ENCODE measurements at regions not wholly inside any gene's neighbourhood (a gene's known extent, or its start where the extent isn't known, plus 50 kb on each side); places are given as distances from the start of the nearest gene placed in this dataset.
"Not testable (repeated sequence)": the region's sequence is repeated elsewhere in the genome, so short reads cannot be mapped to it uniquely, and the experiment has no call there.

DNA sequence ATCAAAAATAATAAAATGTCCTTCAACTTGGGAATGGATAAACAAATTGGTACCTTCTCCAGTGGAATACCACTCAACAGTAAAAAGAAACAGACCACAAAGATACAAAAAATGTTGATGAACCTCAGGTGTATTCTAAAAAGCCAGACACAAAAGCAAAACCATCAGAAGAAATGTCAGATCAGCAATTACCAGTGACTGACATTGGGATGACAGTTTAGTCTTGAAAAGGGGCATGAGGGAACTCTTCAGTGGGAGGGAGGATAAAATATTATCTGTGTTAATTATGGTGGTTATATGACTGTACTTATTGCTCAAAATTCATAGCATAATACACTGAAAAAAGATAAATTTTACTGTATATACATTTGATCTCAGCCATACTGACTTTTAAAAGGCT, 473.0 kb downstream of the TMX3 start:
- DNase-seq (ENCODE audit: low read depth in 2 of 2) = no peak

DNA sequence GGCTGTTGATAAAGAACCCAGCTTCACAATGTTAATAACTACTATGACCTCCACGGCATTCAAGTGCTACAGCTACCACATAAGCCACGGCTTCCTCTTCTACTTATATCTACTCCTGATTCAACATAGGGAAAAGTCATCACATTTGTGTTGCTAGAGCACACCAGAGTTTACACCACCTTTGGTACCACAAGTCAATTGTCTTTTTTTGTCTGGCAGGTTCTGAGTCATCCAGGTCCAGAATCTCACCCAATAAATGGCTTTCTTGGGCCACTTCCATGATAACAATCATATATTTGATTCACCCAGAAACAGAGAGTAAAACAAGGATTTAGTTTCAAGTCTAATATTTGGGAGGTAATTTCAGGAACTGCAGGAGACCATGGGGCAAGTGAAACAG, 480.2 kb downstream of the TMX3 start:
- DNase-seq (ENCODE audit: low read depth in 2 of 2) = no peak

DNA sequence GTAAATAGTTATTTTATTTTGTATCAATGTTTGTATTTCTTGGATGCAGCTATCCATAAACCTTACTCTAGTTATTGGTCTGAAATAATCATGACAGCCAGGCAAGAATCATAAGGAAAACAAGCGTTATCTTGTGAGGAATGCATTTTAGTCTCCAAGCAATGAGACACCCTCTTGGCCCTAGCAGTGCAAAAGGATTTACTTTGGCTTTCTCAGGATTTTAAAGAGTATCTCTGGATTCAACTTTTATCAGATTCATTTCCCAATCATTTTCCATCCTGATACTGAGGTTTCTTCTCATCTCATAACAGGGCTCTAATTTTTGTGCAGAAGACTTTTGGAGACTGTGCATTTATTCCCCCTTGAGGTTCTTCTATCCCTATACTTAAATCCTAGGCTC, 480.8 kb downstream of the TMX3 start:
- DNase-seq (ENCODE audit: low read depth in 2 of 2) = no peak

- no peak for DNase-seq (ENCODE audit: low read depth in 2 of 2)
Measured at GRCh38 chr18:68233018-68233417, 481.9 kb downstream of the TMX3 start.

- DNase-seq (ENCODE audit: low read depth in 2 of 2) = no peak
Measured at GRCh38 chr18:68229351-68229750, 485.6 kb downstream of the TMX3 start.

DNA sequence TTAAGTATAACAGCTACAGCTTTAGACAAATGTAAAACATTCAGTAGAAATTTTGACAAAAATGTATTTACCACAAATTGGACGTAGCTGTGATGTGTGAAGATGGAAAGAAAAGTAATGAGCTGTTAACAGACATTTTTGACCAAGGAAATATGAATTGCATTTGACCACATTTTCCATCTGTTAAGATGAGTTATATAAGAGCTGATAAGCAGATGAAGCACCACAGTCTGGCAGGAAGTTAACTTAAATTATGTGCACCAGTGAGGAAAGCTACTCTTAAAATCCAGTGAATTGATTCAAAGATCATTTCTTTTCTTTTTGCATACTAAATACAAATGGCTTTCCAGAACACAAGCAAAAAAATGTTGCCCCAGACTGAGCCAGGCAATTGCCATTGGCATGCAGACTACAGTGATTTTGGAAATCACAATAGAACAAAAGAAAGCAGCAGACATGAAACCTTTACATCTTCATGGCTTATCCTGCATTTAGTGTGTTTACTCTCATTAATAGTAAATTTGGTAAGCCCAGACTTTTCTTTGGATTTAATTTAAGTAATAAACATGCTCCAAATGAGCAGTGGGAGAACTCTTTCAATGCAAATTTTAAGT, 493.7 kb downstream of the TMX3 start:
- no peak for DNase-seq (ENCODE audit: low read depth in 2 of 2)

DNA sequence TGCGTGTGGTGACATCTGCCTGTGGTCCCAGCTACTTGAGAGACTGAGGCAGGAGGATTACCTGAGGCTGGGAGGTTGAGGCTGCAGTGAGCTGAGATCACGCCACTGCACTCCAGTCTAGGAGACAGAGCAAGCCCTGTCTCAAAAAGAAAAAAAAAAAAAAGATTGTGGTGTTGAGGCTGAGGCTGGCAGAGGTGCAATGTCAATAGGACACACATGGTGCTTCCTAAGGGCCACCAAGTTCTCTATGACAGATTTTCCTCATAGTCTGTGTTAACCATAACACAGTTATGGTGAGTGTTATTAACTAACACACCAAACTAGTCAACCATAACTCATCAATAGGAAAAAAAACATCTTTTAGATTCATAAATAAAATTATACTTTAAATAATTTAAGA, 494.4 kb downstream of the TMX3 start:
- no peak for DNase-seq (ENCODE audit: low read depth in 2 of 2)

- DNase-seq (ENCODE audit: low read depth in 2 of 2) = no peak
Measured at GRCh38 chr18:68219872-68220271, 495.0 kb downstream of the TMX3 start.

- no peak for DNase-seq (ENCODE audit: low read depth in 2 of 2)
Measured at GRCh38 chr18:68219274-68219673, 495.6 kb downstream of the TMX3 start.

DNA sequence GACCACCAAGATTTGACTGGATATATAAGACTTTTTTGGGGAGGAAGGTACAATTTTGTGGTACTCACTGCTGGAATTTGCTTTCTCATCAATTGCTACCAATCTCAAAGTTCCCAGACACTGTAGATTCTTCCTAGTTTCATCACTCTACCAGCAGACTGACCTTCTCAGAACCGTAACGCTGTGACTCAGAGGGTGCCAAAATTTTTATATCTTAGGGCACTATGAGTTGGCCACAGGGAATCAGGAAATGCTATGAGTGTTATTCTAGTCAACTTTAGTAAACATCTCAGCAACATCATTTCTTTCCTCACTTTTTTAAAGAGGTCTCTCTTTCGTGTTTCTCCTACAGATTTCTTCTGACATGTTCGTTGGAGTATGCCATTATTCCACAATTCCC, 499.0 kb downstream of the TMX3 start:
- no peak for DNase-seq (ENCODE audit: low read depth in 2 of 2)

DNA sequence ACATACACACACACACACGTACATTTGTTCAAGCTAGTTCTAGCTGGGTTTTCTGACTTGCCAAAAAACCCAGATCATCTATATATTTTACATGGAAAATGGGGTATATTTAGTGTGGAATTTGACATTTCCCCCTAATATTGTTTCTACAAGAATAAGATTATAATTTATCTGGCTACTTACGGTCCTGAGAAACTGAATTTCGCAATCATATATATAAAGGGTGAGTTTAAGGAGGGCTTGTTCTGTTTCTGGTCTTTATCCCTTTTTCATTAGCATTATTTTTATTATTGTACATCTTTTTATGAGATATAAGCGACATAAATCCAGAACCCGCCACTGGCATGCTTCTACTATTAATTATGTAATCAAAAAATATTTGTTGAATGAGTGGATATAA, 528.9 kb downstream of the TMX3 start:
- no peak for DNase-seq (ENCODE audit: low read depth in 2 of 2)

DNA sequence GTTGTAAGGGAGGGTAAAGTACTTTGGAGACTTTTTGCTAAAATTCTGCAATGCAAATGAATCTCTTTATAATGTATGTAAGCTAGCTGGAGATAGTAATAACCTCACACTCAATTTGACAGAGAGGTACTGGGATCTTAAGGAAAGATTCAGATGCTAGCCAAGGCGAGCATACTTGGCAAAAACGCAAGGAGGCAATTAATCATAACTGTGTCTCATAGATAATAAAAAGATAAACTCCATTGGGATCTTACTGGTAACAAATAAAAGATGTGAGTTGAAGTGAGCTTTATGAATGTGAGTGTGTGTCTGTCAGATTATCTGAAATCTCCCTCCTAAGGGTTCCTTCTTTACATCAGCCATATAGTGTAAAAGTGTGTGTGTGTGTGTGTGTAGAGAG, 533.0 kb downstream of the TMX3 start:
- DNase-seq (ENCODE audit: low read depth in 2 of 2) = no peak

GRCh38 chr18:68179811-68180210, 535.1 kb downstream of the TMX3 start:
- no peak for DNase-seq (ENCODE audit: low read depth in 2 of 2)

- no peak for DNase-seq (ENCODE audit: low read depth in 2 of 2)
Measured at GRCh38 chr18:68178921-68179320, 536.0 kb downstream of the TMX3 start.

- no peak for DNase-seq (ENCODE audit: low read depth in 2 of 2)
Measured at GRCh38 chr18:68177807-68178702, 536.9 kb downstream of the TMX3 start.

DNA sequence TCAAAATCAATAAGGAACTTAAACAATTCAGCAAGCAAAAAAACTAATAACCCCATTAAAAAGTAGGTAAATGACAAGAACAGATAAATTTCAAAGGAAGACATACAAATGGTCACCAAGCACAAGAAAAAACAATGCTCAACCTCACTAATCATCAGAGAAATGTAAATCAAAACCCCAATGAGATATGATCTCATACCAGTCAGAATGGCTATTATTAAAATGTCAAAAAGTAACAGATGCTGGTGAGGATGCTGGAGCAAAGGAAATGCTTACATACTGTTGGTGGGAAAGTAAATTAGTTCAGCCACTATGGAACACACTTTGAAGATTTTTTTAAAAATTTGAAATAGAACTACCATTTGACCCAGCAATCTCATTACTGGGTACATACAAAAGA, 538.0 kb downstream of the TMX3 start:
- DNase-seq (ENCODE audit: low read depth in 2 of 2) = no peak

- DNase-seq (ENCODE audit: low read depth in 2 of 2) = no peak
Measured at GRCh38 chr18:68172842-68173549, 541.9 kb downstream of the TMX3 start.

DNA sequence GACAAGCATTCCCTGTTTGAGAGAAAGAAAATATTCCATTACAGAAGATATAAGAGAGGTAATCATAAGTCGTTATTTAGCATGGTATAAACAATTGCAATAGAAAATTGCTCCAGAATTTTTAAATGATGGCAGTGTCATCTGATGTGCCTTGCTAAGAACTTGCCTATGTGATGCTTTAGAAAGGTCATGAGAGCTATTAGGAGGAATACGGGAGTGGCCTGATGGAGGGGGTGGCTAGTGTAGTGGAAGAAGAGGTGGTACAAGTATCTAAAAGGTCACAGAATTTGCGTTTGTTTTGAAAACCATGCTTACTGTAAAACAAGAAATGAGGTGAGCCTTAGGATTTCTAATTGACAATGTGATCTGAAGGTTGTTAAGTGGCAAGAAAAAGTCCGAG, 550.0 kb downstream of the TMX3 start:
- no peak for DNase-seq (ENCODE audit: low read depth in 2 of 2)

- not testable (repeated sequence) for DNase-seq (ENCODE audit: low read depth in 2 of 2)
Measured at GRCh38 chr18:68153821-68154220, 561.1 kb downstream of the TMX3 start.

GRCh38 chr18:68152770-68153169, 562.1 kb downstream of the TMX3 start:
- DNase-seq (ENCODE audit: low read depth in 2 of 2) = no peak

GRCh38 chr18:68150961-68151360, 563.9 kb downstream of the TMX3 start:
- DNase-seq (ENCODE audit: low read depth in 2 of 2) = no peak

- no peak for DNase-seq (ENCODE audit: low read depth in 2 of 2)
Measured at GRCh38 chr18:68148863-68149262, 566.0 kb downstream of the TMX3 start.

DNA sequence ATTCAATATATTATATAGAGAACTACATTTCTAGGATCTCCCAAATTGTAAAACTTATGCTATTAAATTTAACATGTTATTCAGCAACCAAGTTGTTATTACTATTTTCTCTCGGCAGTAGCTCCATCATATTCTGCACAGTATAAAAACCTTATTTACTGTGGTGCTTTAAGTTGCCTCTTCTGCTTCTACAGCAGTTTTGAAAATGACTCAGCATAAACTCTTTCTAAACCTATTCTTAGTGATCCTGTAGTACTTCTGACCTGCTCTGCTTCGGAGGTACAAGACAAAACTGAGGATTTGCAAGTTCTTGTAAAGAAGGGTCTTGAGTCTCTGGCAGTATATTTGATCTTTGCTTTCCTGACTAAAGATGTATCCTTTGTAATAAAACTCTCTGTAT, 567.2 kb downstream of the TMX3 start:
- DNase-seq (ENCODE audit: low read depth in 2 of 2) = no peak

Measured in stimulated activated CD8-positive, alpha-beta memory T cell treated with anti-CD3 and anti-CD28 coated beads, Interleukin-15, amount 100 ng/mL, for 48 hours (primary cell).